SK-N-SH treated with all-trans-retinoic acid at 6 μM for 48 hours (cell line): ENCODE measurements at regions not wholly inside any gene's neighbourhood (a gene's known extent, or its start where the extent isn't known, plus 50 kb on each side); places are given as distances from the start of the nearest gene placed in this dataset.

ENCODE experiments used
- ATAC-seq: fragments of 200-7000 bp; cut with Tn5 transposase; 3 replicates; pipeline ENCODE4 v1.9.1; 2020; ENCODE audit warnings: mild to moderate bottlenecking, moderate library complexity
- ARNTL ChIP-seq: fragments of 450-650 bp; formaldehyde crosslinking; IDR thresholded peaks from 2 replicates; pipeline ENCODE4 v1.5.0; 2020; ENCODE audit warnings: low read depth, mild to moderate bottlenecking, moderate library complexity, borderline replicate concordance
- BACH2 ChIP-seq: fragments of 250-450 bp; sonication (Bioruptor Pico); IDR thresholded peaks from 2 replicates; pipeline ENCODE4 v1.9.0; 2021; ENCODE audit warnings: mild to moderate bottlenecking, borderline replicate concordance
- CREB5 ChIP-seq: fragments of 250-450 bp; sonication (Bioruptor Pico); IDR thresholded peaks from 2 replicates; pipeline ENCODE4 v1.5.1; 2020; ENCODE audit warnings: low read depth, mild to moderate bottlenecking, moderate library complexity
- CSDC2 ChIP-seq: fragments of 250-450 bp; sonication (Bioruptor Pico); IDR thresholded peaks from 2 replicates; pipeline ENCODE4 v1.5.0; 2020; ENCODE audit warnings: mild to moderate bottlenecking, moderate library complexity
- ESRRG ChIP-seq: fragments of 250-450 bp; sonication (Bioruptor Pico); IDR thresholded peaks from 2 replicates; pipeline ENCODE4 v1.6.1; 2021; ENCODE audit warnings: mild to moderate bottlenecking
- GLIS3 ChIP-seq: fragments of 250-450 bp; sonication (Bioruptor Pico); IDR thresholded peaks from 2 replicates; pipeline ENCODE4 v1.5.0; 2020; ENCODE audit warnings: mild to moderate bottlenecking, moderate library complexity
- OSR1 ChIP-seq: fragments of 250-450 bp; sonication (Bioruptor Pico); IDR thresholded peaks from 2 replicates; pipeline ENCODE4 v1.8.0; 2022; ENCODE audit warnings: moderate library complexity, mild to moderate bottlenecking, inconsistent platforms
- PATZ1 ChIP-seq: fragments of 250-450 bp; sonication (Bioruptor Pico); IDR thresholded peaks from 2 replicates; pipeline ENCODE4 v1.8.0; 2020; ENCODE audit warnings: mild to moderate bottlenecking, moderate library complexity, borderline replicate concordance
- PPARA ChIP-seq: fragments of 250-450 bp; sonication (Bioruptor Pico); IDR thresholded peaks from 2 replicates; pipeline ENCODE4 v1.5.0; 2020; ENCODE audit warnings: mild to moderate bottlenecking, borderline replicate concordance
- RARB ChIP-seq: fragments of 250-450 bp; sonication (Bioruptor Pico); IDR thresholded peaks from 2 replicates; pipeline ENCODE4 v1.8.0; 2021; ENCODE audit warnings: mild to moderate bottlenecking, moderate library complexity
- SNAI2 ChIP-seq: fragments of 250-450 bp; sonication (Bioruptor Pico); IDR thresholded peaks from 2 replicates; pipeline ENCODE4 v1.5.0; 2020; ENCODE audit warnings: mild to moderate bottlenecking, moderate library complexity
- TCF4 ChIP-seq: fragments of 250-450 bp; sonication (Bioruptor Pico); IDR thresholded peaks from 2 replicates; pipeline ENCODE4 v1.8.0; 2021; ENCODE audit warnings: mild to moderate bottlenecking, moderate library complexity, borderline replicate concordance
- TOX ChIP-seq: fragments of 250-450 bp; sonication (Bioruptor Pico); IDR thresholded peaks from 2 replicates; pipeline ENCODE4 v1.8.0; 2021; ENCODE audit warnings: mild to moderate bottlenecking, moderate library complexity, borderline replicate concordance
- TSHZ2 ChIP-seq: fragments of 250-450 bp; sonication (Bioruptor Pico); IDR thresholded peaks from 2 replicates; pipeline ENCODE4 v1.5.0; 2020; ENCODE audit warnings: mild to moderate bottlenecking, moderate library complexity
- ZC3H10 ChIP-seq: fragments of 250-450 bp; sonication (Bioruptor Pico); IDR thresholded peaks from 2 replicates; pipeline ENCODE4 v1.5.1; 2021; ENCODE audit warnings: mild to moderate bottlenecking, moderate library complexity
- ZFP3 ChIP-seq: fragments of 250-450 bp; sonication (Bioruptor Pico); IDR thresholded peaks from 2 replicates; pipeline ENCODE4 v1.5.0; 2020; ENCODE audit warnings: mild to moderate bottlenecking, moderate library complexity
- ZFP30 ChIP-seq: fragments of 450-650 bp; formaldehyde crosslinking; IDR thresholded peaks from 2 replicates; pipeline ENCODE4 v1.5.0; 2022; ENCODE audit warnings: mild to moderate bottlenecking, moderate library complexity
- ZNF565 ChIP-seq: fragments of 450-650 bp; formaldehyde crosslinking; conservative IDR thresholded peaks from 2 replicates; pipeline ENCODE4 v1.5.0; 2020; ENCODE audit warnings: low read depth, mild to moderate bottlenecking, moderate library complexity
- ZNF70 ChIP-seq: fragments of 450-650 bp; formaldehyde crosslinking; IDR thresholded peaks from 2 replicates; pipeline ENCODE4 v1.5.0; 2020; ENCODE audit warnings: mild to moderate bottlenecking, moderate library complexity
- ZNF8 ChIP-seq: fragments of 450-650 bp; formaldehyde crosslinking; IDR thresholded peaks from 2 replicates; pipeline ENCODE4 v1.5.0; 2020; ENCODE audit warnings: mild to moderate bottlenecking, moderate library complexity

GRCh38 chr6:109306733-109307132 lies 75.5 kb downstream of the CD164 start:
- TF ChIP-seq ZNF565 (CRISPR knock-in tag): no peak
- no peak for TF ChIP-seq CREB5
- no peak for TF ChIP-seq TCF4 (CRISPR knock-in tag)
- no peak for TF ChIP-seq ZNF8 (CRISPR knock-in tag)
- TF ChIP-seq TSHZ2 (CRISPR knock-in tag): no peak
- no peak for TF ChIP-seq RARB (CRISPR knock-in tag)
- no peak for TF ChIP-seq PATZ1 (CRISPR knock-in tag)
- TF ChIP-seq SNAI2 (CRISPR knock-in tag): no peak
- no peak for TF ChIP-seq TOX (CRISPR knock-in tag)
- no peak for TF ChIP-seq PPARA (CRISPR knock-in tag)
- TF ChIP-seq ARNTL (CRISPR knock-in tag): no peak
- TF ChIP-seq ZC3H10 (CRISPR knock-in tag): no peak
- no peak for TF ChIP-seq ZFP3 (CRISPR knock-in tag)
- no peak for TF ChIP-seq GLIS3
- TF ChIP-seq ZFP30 (CRISPR knock-in tag): no peak
- no peak for TF ChIP-seq CSDC2 (CRISPR knock-in tag)
- TF ChIP-seq BACH2 (CRISPR knock-in tag): no peak
- TF ChIP-seq ZNF70 (CRISPR knock-in tag): no peak
- no peak for ATAC-seq

GRCh38 chr6:109305028-109305427 lies 77.2 kb downstream of the CD164 start:
- ATAC-seq: no peak
- TF ChIP-seq ARNTL (CRISPR knock-in tag) (no peak), ZNF8 (CRISPR knock-in tag) (no peak), ESRRG (CRISPR knock-in tag) (no peak), TCF4 (CRISPR knock-in tag) (no peak), OSR1 (no peak), ZNF565 (CRISPR knock-in tag) (no peak), BACH2 (CRISPR knock-in tag) (no peak), ZFP3 (CRISPR knock-in tag) (no peak), CSDC2 (CRISPR knock-in tag) (no peak), RARB (CRISPR knock-in tag) (no peak), CREB5 (no peak)

- TF ChIP-seq TSHZ2 (CRISPR knock-in tag) (no peak), ZC3H10 (CRISPR knock-in tag) (no peak), ZFP3 (CRISPR knock-in tag) (no peak)
- TF ChIP-seq, all 23 proteins: peak for 0
- ATAC-seq: no peak
Measured at GRCh38 chr6:109304284-109305015, 77.8 kb downstream of the CD164 start.
